Jurkat, Clone E6-1 (cell line): ENCODE measurements at regions not wholly inside any gene's neighbourhood (a gene's known extent, or its start where the extent isn't known, plus 50 kb on each side); places are given as distances from the start of the nearest gene placed in this dataset.

Experiments used
- DNase-seq: peaks from one replicate; pipeline ENCODE4 v3.0.0-alpha.2; 2011; ENCODE audit warnings: low read depth, low spot score
- H3K4me3 ChIP-seq: 2 replicates; pipeline ENCODE4 v1.5.1; 2011; ENCODE audit warnings: mild to moderate bottlenecking, low read length, control low read depth, moderate library complexity

- no peak overlapping the region for H3K4me3 ChIP-seq
- DNase-seq, result no peak
Measured at GRCh38 chr13:72539925-72540324, 187.5 kb downstream of the MZT1 start.

GRCh38 chr13:72537782-72538181 lies 189.6 kb downstream of the MZT1 start:
- DNase-seq, result no peak
- no peak overlapping the region for H3K4me3 ChIP-seq

- no peak overlapping the region for H3K4me3 ChIP-seq
- DNase-seq, result no peak
Measured at GRCh38 chr13:72537395-72537780, 190.0 kb downstream of the MZT1 start.

GRCh38 chr13:72536714-72537394 lies 190.6 kb downstream of the MZT1 start:
- DNase-seq, result no peak
- H3K4me3 ChIP-seq, result no peak overlapping the region

- no peak for DNase-seq
- H3K4me3 ChIP-seq, result no peak overlapping the region
Measured at GRCh38 chr13:72534951-72535640, 192.3 kb downstream of the MZT1 start.

GRCh38 chr13:72530471-72530870 lies 197.0 kb downstream of the MZT1 start:
- no peak for DNase-seq
- H3K4me3 ChIP-seq, result no peak overlapping the region

GRCh38 chr13:72527333-72527732 lies 200.1 kb downstream of the MZT1 start:
- no peak for DNase-seq
- no peak overlapping the region for H3K4me3 ChIP-seq

- DNase-seq, result no peak
- no peak overlapping the region for H3K4me3 ChIP-seq
Measured at GRCh38 chr13:72523593-72523992, 203.8 kb downstream of the MZT1 start.

GRCh38 chr13:72523049-72523448 lies 204.4 kb downstream of the MZT1 start:
- DNase-seq, result no peak
- no peak overlapping the region for H3K4me3 ChIP-seq

GRCh38 chr13:72521940-72522661 lies 205.3 kb downstream of the MZT1 start:
- no peak for DNase-seq
- no peak overlapping the region for H3K4me3 ChIP-seq

GRCh38 chr13:72514146-72514545 lies 213.3 kb downstream of the MZT1 start:
- no peak for DNase-seq
- H3K4me3 ChIP-seq, result no peak overlapping the region

GRCh38 chr13:72508392-72508791 lies 219.0 kb downstream of the MZT1 start:
- no peak for DNase-seq
- H3K4me3 ChIP-seq, result no peak overlapping the region

GRCh38 chr13:72507416-72508199 lies 219.8 kb downstream of the MZT1 start:
- no peak for DNase-seq
- H3K4me3 ChIP-seq, result no peak overlapping the region

- no peak for DNase-seq
Measured at GRCh38 chr13:72506706-72507105, 220.7 kb downstream of the MZT1 start.

GRCh38 chr13:72505376-72505775 lies 222.1 kb downstream of the MZT1 start:
- no peak overlapping the region for H3K4me3 ChIP-seq
- DNase-seq, result no peak

More at GRCh38 chr13:72506706-72507105, 220.7 kb downstream of the MZT1 start:
- H3K4me3 ChIP-seq, result no peak overlapping the region

GRCh38 chr13:72504131-72504841 lies 223.1 kb downstream of the MZT1 start:
- no peak overlapping the region for H3K4me3 ChIP-seq
- DNase-seq, result no peak

GRCh38 chr13:72500851-72501250 lies 226.6 kb downstream of the MZT1 start:
- no peak overlapping the region for H3K4me3 ChIP-seq
- no peak for DNase-seq

- H3K4me3 ChIP-seq, result no peak overlapping the region
- DNase-seq, result no peak
Measured at GRCh38 chr13:72495681-72496080, 231.7 kb downstream of the MZT1 start.

GRCh38 chr13:72489751-72490150 lies 237.7 kb downstream of the MZT1 start:
- DNase-seq, result no peak
- H3K4me3 ChIP-seq, result no peak overlapping the region
